WTC11 (cell line): ENCODE measurements at regions not wholly inside any gene's neighbourhood (a gene's known extent, or its start where the extent isn't known, plus 50 kb on each side); places are given as distances from the start of the nearest gene placed in this dataset.

Experiments
- ATF1 ChIP-seq: sonication (generic); formaldehyde crosslinking; IDR thresholded peaks from 2 replicates; pipeline ENCODE4 v1.8.1; 2023; ENCODE audit warnings: mild to moderate bottlenecking, moderate library complexity, missing genetic modification reagents
- CREM ChIP-seq: sonication (generic); formaldehyde crosslinking; IDR thresholded peaks from 2 replicates; pipeline ENCODE4 v1.8.1; 2022; ENCODE audit warnings: mild to moderate bottlenecking, missing genetic modification reagents, moderate library complexity
- CTCF ChIP-seq: fragments of 200-600 bp; IDR thresholded peaks from 2 replicates; pipeline ENCODE4 v1.8.0; 2022; ENCODE audit warnings: antibody characterized with exemption
- MXD4 ChIP-seq: fragments of 250-450 bp; sonication (Bioruptor Pico); IDR thresholded peaks from 2 replicates; pipeline ENCODE4 v1.8.0; 2021; ENCODE audit warnings: mild to moderate bottlenecking, moderate library complexity, borderline replicate concordance
- ZNF121 ChIP-seq: sonication (generic); formaldehyde crosslinking; IDR thresholded peaks from 2 replicates; pipeline ENCODE4 v1.8.0; 2023; ENCODE audit warnings: missing genetic modification reagents

GRCh38 chr4:54495091-54495490, 162.7 kb upstream of the KIT start:
- TF ChIP-seq CTCF (no peak), MXD4 (CRISPR knock-in tag) (no peak), ATF1 (CRISPR knock-in tag) (no peak), CREM (CRISPR knock-in tag) (no peak), ZNF121 (no peak)
